Stromal cell of bone marrow (primary cell): ENCODE measurements at regions not wholly inside any gene's neighbourhood (a gene's known extent, or its start where the extent isn't known, plus 50 kb on each side); places are given as distances from the start of the nearest gene placed in this dataset.

ENCODE experiments used
- DNase-seq: peaks from one replicate; pipeline ENCODE4 v3.0.0-alpha.2; 2012; ENCODE audit warnings: low read depth

DNA sequence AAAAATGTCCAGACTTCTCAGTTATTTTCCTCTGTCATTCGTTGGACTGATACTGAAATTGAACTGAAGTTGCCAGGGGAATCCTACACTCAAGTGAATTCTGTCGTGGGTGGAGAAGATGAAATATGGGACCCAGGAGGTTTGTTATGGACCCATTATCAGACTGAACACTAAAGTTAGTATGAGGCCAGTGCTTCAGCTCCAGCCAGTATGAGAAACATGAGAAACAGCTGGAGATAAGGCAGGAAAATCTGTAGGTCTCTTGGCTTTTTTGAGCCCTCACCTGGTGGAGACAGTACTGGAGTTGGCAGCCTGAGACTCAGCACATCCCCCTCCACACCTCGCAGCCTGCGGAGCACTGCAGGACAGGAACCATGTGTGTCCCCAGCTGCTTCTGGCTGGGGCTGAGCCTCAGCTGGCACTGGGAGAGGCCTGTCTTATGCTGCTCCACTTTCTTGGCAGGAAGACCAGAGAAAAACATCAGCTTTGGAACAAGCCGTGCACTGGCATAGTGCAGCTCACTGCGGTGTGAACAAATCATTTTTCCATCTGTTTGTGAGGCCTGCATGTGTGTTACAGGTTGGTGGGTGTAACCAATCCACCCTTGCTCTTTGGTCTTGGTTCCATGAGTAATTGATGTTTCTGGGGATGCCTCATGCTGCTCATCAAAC is 641.0 kb downstream of the FGF9 start:
- no peak for DNase-seq

DNA sequence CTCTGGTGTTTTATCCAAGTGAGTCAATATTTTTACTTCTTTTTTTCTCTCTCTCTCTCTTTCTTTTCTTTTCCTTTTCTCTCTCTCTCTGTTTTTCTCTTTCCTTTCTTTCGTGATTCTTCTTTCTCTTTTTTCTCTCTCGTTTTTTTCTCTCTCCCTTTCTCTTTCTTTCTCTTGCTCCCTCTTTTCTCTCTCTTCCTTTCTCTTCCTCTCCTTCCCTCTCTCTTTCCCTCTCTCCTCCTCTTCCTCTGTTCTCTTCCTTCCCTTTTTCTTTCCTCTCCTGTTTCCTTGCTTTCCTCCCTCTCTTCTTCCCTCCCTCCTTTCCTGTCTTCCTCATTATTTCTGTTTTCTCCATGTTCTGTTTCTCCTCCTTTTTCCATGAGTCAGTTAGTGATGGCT is 641.5 kb downstream of the FGF9 start:
- no peak for DNase-seq

DNA sequence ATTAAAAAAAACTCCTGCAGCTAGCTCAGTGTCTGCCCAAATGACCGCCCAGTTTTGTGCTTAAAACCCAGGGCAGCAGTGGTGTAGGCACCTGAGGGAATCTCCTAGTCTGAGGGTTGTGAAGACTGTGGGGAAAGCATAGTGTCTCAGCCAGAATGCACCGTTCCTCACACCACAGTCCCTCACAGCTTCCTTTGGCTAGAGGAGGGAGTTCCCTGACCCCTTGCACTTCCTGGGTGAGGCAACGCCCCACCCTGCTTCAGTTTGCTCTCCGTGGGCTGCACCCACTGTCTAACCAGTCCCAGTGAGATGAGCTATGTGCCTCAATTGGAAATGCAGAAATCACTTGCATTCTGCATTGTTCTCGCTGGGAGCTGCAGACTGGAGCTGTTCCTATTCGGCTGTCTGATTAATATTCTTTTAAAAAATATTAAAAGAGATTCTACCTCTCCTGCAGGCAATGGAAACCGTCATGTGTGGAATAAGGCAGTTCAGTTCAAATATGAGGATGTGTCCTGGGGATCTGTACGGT is 645.7 kb downstream of the FGF9 start:
- DNase-seq = no peak

DNA sequence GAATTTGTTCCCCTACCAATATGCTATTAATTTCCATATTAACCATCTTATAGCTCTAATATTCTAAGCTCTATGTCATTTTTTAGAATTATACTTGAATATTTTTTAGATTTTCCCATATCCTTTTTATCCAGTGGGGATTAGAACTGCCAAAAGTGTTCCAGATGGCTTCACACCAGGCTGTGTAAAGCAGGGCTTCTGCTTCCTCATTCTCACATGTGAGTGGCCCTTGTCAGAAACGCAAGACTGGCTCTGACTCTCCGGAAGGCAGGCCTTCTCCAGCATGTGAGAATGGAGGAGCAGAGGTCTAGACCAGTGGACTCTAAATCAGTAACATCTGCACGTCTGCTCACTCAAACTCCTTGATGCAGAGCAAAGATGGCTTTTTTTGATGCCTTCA is 650.1 kb downstream of the FGF9 start:
- no peak for DNase-seq

DNA sequence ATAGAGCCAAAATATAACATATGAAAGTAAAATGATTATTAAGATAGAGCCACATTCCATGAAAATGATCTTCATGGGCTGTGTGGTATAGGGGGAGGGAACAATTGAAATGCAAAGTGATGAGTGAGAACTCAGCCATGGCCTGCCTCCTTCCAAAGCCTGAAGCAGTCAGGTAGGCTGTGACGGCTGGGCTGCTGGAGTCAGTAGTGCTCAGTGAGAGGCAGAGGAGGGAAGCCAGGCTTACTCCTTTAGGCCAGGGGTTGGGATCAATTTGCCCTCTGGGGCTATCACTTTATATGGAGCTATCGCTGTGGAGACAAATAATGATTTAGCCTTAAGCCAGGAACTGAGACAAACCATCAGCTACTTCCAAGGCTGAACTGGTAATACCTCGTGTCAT is 654.9 kb downstream of the FGF9 start:
- DNase-seq = no peak

DNA sequence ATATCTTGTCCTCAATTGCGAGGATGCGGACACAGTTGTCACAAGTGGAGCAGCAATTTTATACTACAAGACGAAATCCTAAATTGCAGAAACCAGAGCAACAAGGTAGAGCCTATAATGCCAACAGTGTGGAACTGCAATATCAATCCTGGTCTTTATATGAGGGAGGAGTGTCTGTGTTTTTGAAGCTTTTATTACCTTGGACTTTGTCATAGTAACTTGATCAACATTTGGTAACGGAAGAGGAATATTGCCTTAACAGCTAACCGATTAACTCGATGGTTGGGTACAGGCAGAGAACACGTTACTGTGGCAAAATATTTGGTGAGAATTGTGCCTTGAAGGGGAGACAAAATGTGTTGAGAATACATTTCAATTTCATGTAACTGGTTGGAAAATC is 661.5 kb downstream of the FGF9 start:
- DNase-seq = no peak

DNA sequence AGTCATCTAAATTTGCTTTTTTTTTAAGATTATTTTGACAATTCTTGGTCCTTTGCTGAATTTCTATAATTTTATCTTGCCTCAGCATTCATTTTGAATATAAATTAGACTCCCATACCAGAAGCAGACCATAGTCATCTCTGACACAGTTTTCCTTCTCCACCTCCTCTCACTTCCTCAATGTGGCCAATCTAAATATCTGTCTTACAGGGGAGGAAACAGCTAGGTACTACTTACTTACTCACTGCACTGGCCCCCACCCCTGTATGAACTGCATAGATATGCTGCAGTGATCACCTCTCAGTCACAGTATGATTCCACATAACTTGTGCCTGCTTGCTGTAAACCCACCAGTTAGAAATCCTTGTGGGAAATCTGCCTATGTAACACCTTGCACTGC is 665.6 kb downstream of the FGF9 start:
- no peak for DNase-seq

DNA sequence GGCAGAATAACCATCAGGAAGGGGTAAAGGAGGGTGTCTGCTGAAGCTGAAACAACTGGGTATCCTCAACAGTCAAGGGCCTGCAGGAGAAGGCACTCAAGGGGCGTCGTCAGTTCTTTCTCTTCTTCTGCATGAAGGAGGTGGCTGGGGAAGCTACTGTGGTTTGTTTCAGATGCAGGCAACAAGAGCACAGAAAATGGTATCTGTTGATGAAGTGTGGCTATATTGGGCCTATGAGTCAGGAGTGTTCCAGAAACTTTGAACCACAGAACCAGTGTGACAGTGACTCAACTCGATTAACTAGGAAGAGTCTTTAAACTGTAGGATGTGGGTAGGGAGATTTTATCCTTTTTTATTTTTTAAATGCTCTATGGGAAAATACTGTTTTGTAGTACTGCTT is 686.3 kb downstream of the FGF9 start:
- DNase-seq = peak; percentile 33

DNA sequence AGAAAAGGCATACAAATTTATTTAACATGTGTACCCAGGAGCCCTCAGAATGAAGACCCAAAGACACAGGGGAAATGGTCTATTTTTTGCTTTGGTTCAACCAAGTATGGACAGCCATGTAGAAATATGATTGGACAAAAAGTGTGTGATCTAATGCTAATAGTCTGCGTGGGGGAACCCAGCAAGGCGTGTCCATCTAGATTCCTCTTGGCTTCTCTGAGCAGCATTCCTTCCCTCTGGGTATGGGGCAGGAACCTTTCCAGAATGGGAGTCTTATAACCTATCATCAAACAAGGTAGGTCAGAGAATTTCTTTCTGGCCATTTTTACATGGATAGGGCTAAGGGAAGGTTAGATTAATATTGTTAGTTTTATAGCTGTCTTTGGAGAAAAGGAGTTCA is 698.2 kb downstream of the FGF9 start:
- DNase-seq = no peak

DNA sequence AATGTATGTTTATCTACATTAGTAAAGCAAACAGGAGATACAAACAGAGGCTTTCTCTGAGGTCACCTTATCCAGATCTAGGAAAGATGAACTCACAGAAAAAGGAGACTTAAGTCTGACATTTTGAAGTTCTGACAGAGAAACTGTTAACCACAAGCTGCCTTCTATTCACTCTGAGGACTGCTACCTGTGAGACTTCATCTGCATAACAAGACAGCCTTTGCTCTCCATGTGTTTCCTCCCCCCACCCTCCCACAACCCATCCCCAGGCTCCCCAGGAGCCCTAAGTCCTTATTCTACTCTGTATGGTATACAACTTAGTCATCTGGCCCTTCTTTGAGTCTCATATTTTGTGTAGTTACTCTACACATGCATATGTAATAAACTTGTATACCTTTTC is 699.0 kb downstream of the FGF9 start:
- DNase-seq = no peak

DNA sequence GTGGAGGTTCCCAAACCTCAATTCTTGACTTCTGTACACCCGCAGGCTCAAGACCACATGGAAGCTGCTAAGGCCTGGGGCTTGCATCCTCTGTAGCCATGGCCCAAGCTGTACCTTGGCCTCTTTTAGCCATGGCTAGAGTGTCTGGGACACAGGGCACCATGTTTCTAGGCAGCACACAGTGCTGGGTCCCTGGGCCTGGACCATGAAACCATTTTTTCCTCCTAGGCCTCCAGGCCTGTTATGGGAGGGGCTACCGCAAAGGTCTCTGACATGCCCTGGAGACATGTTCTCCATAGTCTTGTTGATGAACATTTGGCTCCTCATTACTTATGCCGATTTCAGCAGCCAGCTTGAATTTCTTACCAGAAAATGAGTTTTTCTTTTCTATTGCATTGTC is 701.4 kb downstream of the FGF9 start:
- no peak for DNase-seq

DNA sequence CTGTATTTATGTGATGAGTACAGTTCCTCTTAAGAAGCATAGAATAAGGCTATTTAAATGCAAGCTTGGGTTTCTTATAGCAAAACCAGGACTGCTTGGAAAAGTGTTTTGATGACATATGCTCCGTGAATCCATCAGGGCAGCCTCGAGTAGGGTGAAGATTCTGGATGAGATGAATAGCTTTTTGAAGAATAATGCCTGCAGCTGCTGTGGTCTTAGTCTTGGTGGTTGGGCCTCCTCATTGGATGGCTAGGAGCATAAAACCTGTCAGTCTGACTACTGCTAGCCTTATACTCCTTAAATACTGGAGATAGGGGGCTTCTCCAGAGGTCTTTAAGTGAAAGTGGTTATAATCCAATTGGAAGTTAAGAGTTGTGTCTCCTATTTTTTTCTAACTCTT is 704.3 kb downstream of the FGF9 start:
- no peak for DNase-seq

DNA sequence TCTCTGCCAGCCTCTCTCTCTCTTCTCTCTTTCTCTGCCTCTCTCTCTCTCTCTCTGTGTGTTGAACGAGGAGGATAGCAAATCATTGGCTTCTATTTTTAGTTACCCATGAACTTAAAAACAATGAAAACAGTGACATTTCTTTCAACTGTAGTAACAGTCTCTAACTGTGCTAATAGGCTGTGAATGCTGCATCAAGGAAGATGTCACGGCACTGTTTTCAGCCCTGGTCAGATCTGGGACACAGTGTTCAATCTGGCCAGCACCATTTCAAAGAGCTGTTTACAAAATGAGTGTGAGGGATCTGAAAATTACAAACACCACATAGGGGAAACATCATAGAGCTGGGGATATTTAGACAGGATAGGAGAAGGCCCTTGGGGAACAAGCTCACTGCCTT is 717.0 kb downstream of the FGF9 start:
- no peak for DNase-seq

DNA sequence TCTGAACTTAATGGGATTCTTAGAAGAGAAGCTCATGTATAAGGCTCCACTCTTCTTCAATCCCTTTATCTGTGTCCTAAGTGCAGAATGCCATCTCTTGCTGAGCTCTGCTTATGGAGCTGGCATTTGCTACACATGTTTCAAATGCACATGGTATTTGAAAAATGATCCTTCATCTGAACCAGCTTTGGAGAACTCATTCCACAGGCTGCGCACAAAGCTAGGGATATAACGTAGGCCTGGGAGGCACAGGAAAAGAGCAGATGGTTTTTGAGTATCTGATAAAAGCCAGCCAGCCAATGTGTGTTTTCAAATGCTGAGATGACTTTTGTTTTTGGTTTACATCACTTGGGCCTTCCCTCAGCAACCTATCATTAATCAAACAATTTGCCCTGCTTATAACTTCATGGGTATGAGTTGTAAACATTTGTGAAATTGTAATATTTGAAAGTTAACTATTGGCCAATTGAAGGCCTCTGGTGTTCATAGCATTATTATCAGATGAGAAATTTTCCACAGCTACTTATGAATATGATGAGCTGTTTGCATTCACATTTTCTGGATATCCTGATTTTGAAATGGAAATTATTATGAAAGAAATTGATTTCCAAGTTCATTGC is 729.0 kb downstream of the FGF9 start:
- DNase-seq = no peak

DNA sequence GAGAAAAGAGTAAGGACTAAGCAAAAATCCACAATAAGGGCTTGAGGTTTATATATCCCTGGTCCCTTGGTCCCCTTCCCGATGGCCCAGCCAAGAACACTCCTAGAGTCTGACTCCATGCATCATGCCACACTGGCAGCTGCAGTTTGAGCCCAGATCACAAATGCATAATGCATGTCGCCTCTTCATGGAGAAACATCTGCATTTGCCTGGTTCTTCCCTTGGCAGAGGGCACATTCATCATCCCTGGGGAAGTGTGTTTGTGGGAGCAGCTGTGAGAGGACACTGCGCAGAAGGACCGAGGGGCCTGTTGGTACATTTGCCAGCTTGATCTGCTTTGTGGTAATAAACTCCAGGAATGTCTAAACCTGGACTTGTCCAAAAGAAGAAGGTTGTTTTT is 731.8 kb downstream of the FGF9 start:
- DNase-seq = no peak

DNA sequence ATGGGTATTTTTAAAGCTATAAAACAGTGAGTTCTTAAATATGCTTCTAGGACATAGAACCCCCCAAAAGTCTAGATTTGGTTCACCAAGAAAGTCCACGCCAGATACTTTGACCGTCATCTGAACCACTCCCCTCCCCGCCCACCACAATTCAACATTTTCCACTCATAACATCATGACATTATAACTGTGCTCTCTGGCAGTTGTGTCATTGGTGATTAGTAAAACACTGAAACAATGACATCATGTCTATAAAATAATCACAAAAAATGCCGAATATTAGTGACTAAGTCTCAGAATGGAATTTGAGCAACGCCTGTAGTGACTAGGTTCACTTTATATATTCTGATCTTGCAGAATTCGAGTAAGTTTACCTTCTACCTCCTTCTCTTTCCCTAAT is 732.3 kb downstream of the FGF9 start:
- no peak for DNase-seq

DNA sequence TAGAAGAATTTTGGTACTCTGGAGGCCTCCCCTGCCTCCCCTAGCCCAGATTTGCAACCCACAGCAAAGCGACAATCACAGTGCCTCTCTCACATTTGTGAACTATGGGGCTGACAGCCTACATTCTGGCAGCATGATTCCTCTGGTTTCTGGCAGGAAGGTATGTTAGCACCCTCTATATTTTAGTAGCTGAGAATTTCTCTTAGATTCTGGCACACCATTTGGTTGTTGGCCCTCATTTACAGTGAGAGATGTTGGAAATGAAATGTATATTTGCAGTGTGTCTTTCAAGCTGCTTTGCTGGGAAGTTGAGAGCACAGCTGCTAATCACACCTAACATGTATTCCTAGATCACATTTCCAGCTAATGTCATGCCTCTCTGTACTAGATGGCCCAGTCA is 735.0 kb downstream of the FGF9 start:
- no peak for DNase-seq

DNA sequence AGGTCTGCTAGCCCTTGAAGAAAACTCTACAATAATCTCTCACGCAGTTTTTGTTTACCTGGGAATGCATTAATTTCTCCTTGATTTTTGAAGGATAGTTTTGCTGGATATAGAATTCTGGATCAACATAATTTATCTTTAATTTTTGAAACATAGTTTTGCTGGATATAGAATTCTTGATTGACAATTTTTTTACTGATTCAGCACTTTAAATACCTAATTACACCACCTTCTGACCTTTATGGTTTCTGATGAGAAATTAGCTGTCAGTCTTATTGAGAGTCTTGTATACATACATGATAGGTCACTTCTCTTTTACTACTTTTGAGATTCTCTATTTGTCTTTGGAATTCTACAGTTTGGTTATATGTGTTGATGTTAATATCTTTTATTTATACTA is 741.6 kb downstream of the FGF9 start:
- DNase-seq = no peak

DNA sequence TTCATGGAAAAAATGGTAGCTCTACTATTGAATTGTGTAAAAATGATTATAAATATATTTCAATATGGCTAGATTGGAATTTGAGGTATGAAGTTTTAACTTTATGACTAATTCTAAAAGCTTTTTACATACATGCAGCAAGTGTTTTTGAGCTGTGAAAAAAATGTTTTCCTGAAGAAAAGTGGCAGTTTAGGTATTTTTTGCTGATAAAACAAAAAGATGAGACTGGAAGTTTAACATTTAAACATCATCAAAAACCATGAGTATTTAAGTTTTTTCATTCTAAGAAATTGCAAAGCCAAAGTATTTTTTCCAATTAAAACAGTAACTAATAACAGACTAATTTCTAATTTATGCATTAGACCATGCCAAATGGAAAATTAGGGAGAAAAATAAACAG is 751.1 kb downstream of the FGF9 start:
- DNase-seq = no peak

DNA sequence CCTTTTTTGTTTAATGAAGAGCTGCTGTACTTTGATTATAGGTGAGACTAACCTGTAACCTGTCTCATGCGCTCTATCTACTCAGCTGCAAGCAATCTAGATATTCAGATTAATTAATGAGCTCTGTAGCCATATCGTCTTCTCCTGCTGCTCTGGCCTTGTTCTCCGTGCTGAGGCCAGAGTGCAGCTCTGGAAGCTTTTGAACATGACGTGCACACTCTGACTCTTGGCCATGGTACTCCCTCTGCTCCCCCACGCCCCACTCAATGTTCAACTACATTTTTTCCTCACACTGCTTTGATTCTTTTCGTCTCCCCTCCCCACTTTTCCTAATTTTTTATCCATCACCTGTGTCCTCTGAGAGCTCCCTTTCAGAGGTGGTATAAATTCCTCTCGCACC is 751.8 kb downstream of the FGF9 start:
- DNase-seq = no peak

DNA sequence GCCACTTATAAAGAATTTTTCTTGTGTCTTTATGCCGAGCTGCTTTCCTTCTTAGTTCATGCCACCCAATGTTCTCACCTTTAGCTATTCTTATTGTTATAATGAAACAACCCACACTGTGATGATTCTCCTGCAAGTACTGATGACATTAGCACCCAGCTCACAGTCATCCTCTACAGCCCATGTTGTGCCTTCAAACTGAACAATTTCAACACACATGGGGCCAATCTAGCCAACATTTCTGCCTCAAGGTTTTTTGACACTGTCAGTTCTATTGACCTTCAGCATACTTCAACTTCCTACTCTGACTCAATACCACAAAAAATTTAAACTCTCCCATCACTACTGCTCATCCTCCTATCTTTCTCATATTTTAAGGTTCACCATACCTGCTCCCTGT is 752.4 kb downstream of the FGF9 start:
- no peak for DNase-seq

DNA sequence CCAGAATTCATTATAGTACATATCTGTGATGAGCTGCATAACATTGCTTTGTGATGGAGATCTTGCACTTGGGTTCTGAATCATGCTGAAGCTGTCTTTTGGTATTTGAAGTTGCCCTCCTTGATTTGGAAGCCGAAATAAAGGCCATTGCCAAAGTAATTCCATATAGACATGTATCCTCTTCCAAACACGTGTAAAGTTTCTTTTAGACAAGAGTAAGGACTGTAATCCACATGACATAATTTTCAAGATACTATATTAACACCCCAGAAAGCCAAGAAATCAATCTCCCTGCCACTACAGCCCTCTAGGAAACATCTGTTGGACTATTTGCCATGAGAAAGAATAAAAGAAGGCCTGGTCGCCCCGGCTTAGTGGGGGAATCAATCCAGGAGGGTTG is 754.2 kb downstream of the FGF9 start:
- DNase-seq = no peak

DNA sequence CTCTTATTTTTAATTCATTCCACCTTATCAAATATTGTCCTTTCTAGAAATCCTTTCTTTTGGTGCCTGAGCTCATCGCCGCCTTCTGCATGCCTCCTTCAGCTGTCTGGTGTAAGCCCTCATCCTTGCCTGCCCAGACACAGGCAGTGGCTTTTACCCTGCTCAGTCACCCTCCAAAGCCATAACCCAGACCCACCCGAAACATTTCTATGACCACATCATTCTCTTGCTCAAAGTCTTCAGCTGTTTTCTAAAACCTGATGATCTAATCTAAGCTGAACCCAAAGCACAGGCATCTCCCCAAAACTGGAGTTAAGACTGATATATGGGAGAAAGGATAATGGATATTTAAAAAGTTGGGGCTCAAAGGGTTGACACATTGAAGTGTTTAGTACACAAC is 753.7 kb upstream of the SGCG start:
- DNase-seq = no peak

DNA sequence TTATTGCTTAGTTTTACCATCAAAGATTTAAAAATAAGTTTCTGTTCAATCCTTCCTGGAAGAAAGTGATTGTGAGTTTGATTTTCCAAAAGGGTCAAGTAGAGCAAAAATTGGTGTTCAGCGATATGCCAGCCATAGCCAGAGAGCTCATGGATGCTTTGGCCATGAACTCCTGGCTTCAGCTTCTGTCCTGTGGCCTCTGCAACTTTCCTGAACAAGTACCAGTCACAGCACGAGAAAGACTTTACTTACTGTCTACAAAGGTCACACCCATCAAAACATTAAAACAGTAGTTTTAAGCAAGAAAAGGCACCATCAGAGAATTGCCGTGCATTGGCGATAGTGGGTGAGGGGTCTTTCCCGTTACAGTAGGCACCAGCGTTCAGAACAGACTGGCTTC is 753.0 kb upstream of the SGCG start:
- no peak for DNase-seq
